Ovary (tissue), 7 donors: ENCODE measurements at regions not wholly inside any gene's neighbourhood (a gene's known extent, or its start where the extent isn't known, plus 50 kb on each side); places are given as distances from the start of the nearest gene placed in this dataset.

Source experiments
- DNase-seq, 5 donors: peaks; one replicate each; pipeline ENCODE4 v3.0.0-alpha.2; 2019 to 2020
- H3K27ac ChIP-seq, 2 donors: fragments of 200-600 bp; one replicate each; pipeline versions ENCODE4 v1.5.1 to v1.8.0; 2019 to 2022
- H3K27me3 ChIP-seq: fragments of 200-600 bp; one replicate; pipeline ENCODE4 v1.8.0; 2022
- H3K36me3 ChIP-seq: fragments of 200-600 bp; sonication (generic); one replicate; pipeline ENCODE4 v1.5.1; 2019
- H3K4me1 ChIP-seq: one replicate; pipeline ENCODE4 v1.8.1; 2013; ENCODE audit warnings: mild to moderate bottlenecking, moderate library complexity; ENCODE audit not compliant: insufficient read depth
- H3K4me3 ChIP-seq: fragments of 200-600 bp; sonication (generic); one replicate; pipeline ENCODE4 v1.5.1; 2017
- H3K9me3 ChIP-seq, 2 donors: fragments of 200-600 bp in 1 of 2; sonication (generic) in 1 of 2; one replicate each; pipeline versions ENCODE4 v1.5.1 to v1.8.1; 2013 to 2019; ENCODE audit warnings: mild to moderate bottlenecking in 1 of 2, moderate library complexity in 1 of 2
- CTCF ChIP-seq, 3 donors: fragments of 450-650 bp in 2 of 3; fragments of 200-600 bp in 1 of 3; IDR thresholded peaks; one replicate each; pipeline versions ENCODE4 v1.5.1 to v1.8.0; 2016 to 2022; ENCODE audit warnings: antibody characterized with exemption in 3 of 3, mild to moderate bottlenecking in 1 of 3
- EP300 ChIP-seq: sonication (generic); formaldehyde crosslinking; IDR thresholded peaks from one replicate; pipeline ENCODE4 v1.6.1; 2017; ENCODE audit warnings: antibody characterized with exemption
- POLR2A ChIP-seq: fragments of 450-650 bp; IDR thresholded peaks from one replicate; pipeline ENCODE4 v1.6.1; 2017; ENCODE audit warnings: antibody characterized with exemption, mild to moderate bottlenecking, moderate library complexity
- WGBS, 3 donors: extraction: QIAGEN DNeasy Blood & Tissue Kit in 1 of 3; methylation state at CpG; one replicate each; pipeline versions ENCODE4 v1.1.5 to v1.1.7; 2013 to 2017; 5-methylcytosine and 5-hydroxymethylcytosine counted together
- intact Hi-C, 4 donors: fragments of 100-400 bp; cut with DNase I; formaldehyde crosslinking; loops; one replicate each; pipeline versions ENCODE4 v1.11.0 to v1.15.1; 2022 to 2023
- donor health status: DM: no; HTN: no; CAD: no; lungs with moderate emphysema.
- donor health status: DM: no; HTN: no; CAD: no.
- donor health status: Bipolar disorder and iron deficiency.
- donor health status: DM: no; HTN: no; CAD: no.
- donor health status: DM: yes; HTN: yes; CAD: no.

GRCh38 chr5:26691486-26691885 lies 346.9 kb downstream of the CDH9 start:
- no peaks in the 10 kb centered on the region for H3K27me3 ChIP-seq

DNA sequence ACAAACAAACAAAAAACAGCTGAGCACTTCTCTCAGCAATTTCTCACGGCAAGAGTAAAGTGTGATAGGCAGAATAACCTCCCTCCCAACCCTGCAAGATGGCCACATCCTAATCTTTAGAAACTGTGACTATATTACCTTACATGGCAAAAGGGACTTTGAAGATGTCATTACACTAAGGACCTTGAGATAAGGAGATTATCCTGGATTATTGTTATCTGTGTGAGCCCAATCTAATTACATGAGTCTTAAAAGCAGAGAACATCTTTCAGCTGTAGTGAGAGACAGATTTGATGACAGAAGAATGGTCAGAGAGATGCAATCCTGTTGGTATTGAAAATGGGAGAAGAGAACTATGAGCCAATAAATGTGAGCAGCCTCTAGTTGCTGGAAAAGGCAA lies 347.9 kb downstream of the CDH9 start:
- DNase-seq, result no peak
- Histone ChIP-seq H3K4me3 (no peak overlapping the region), H3K27ac (no peak overlapping the region), H3K36me3 (no peaks in the 10 kb centered on the region), H3K9me3 (no peaks in the 10 kb centered on the region), H3K27me3 (no peaks in the 10 kb centered on the region), H3K4me1 (no peaks in the 10 kb centered on the region)
- intact Hi-C loops, result no loop called here
- WGBS, 3 donors, result 46 to 59% (median 49%) methylated on average over 1 of the region's 1 CpG
- TF ChIP-seq POLR2A (no peak), CTCF (IDR thresholded peaks at IDR 0.05) (no peak), EP300 (no peak)

More at GRCh38 chr5:26691486-26691885, 346.9 kb downstream of the CDH9 start:
- no peak overlapping the region for H3K4me3 ChIP-seq
- no peak overlapping the region for H3K27ac ChIP-seq
- no peaks in the 10 kb centered on the region for H3K9me3 ChIP-seq
- no peak for DNase-seq
- H3K4me1 ChIP-seq, result no peaks in the 10 kb centered on the region
- TF ChIP-seq EP300 (no peak), CTCF (IDR thresholded peaks at IDR 0.05) (no peak), POLR2A (no peak)
- intact Hi-C loops, result no loop called here
- H3K36me3 ChIP-seq, result no peaks in the 10 kb centered on the region

- intact Hi-C loops, result no loop called here
- TF ChIP-seq CTCF (IDR thresholded peaks at IDR 0.05) (no peak), EP300 (no peak), POLR2A (no peak)
- 49 to 53% (median 51%) methylated on average over 1 of the region's 1 CpG for WGBS, 3 donors
- Histone ChIP-seq H3K27me3 (no peaks in the 10 kb centered on the region), H3K27ac (no peak overlapping the region), H3K4me1 (no peaks in the 10 kb centered on the region), H3K9me3 (no peaks in the 10 kb centered on the region), H3K4me3 (no peak overlapping the region), H3K36me3 (no peaks in the 10 kb centered on the region)
- no peak for DNase-seq
These were observed 356.5 kb downstream of the CDH9 start for GRCh38 chr5:26681861-26682260.

- H3K9me3 ChIP-seq, result no peaks in the 10 kb centered on the region
- 66 to 74% (median 66%) methylated on average over 8 of the region's 8 CpGs for WGBS, 3 donors
- no peak overlapping the region for H3K4me3 ChIP-seq
- H3K27ac ChIP-seq, result no peak overlapping the region
- intact Hi-C loops, result no loop called here
- H3K4me1 ChIP-seq, result no peaks in the 10 kb centered on the region
- no peaks in the 10 kb centered on the region for H3K27me3 ChIP-seq
- TF ChIP-seq EP300 (no peak), POLR2A (no peak), CTCF (IDR thresholded peaks at IDR 0.05) (no peak)
- no peaks in the 10 kb centered on the region for H3K36me3 ChIP-seq
- no peak for DNase-seq
These were observed 363.5 kb downstream of the CDH9 start for GRCh38 chr5:26674846-26675245.

- no peaks in the 10 kb centered on the region for H3K36me3 ChIP-seq
- no peak overlapping the region for H3K4me3 ChIP-seq
- 92 to 95% (median 92%) methylated on average over 25 of the region's 25 CpGs for WGBS, 3 donors
- no peaks in the 10 kb centered on the region for H3K27me3 ChIP-seq
- intact Hi-C loops, result no loop called here
- no peak overlapping the region for H3K27ac ChIP-seq
- no peaks in the 10 kb centered on the region for H3K9me3 ChIP-seq
- no peak for DNase-seq
- TF ChIP-seq POLR2A (no peak), CTCF (IDR thresholded peaks at IDR 0.05) (no peak), EP300 (no peak)
- H3K4me1 ChIP-seq, result no peaks in the 10 kb centered on the region
These were observed 368.9 kb downstream of the CDH9 start for GRCh38 chr5:26669523-26669922.
